A673 (cell line): ENCODE measurements at regions not wholly inside any gene's neighbourhood (a gene's known extent, or its start where the extent isn't known, plus 50 kb on each side); places are given as distances from the start of the nearest gene placed in this dataset.

Experiments used
- BruUV-seq: library from RNA; stranded (reverse); fragments of 400-500 nt; replicated peaks from 2 replicates; lab custom pipeline; 2021; lab: Mats Ljungman, UMichigan
- CTCF ChIA-PET: fragments of 300-600 bp; sonication (Branson Sonifier 250); formaldehyde crosslinking; loops from one replicate; lab custom pipeline; 2022; ENCODE audit warnings: antibody characterized with exemption; lab: Charles Lee
- POLR2A ChIA-PET: fragments of 300-600 bp; sonication (Branson Sonifier 250); formaldehyde crosslinking; loops from one replicate; lab custom pipeline; 2022; ENCODE audit warnings: antibody characterized with exemption; ENCODE audit not compliant: low non-redundant PET; lab: Charles Lee
- DNase-seq: peaks from one replicate; pipeline ENCODE4 v3.0.0-alpha.2; 2015; ENCODE audit warnings: low spot score
- H3K27ac ChIP-seq: fragments of 200-600 bp; sonication (generic); 2 replicates; pipeline ENCODE4 v1.5.1; 2016; ENCODE audit warnings: mixed run types, low read depth, mild to moderate bottlenecking, mixed read lengths, antibody characterized with exemption, low read length; ENCODE audit not compliant: poor library complexity, severe bottlenecking
- H3K27me3 ChIP-seq: fragments of 200-600 bp; sonication (generic); replicated peaks from 2 replicates; pipeline ENCODE4 v1.6.1; 2017; ENCODE audit warnings: mixed run types, low read depth, mild to moderate bottlenecking, mixed read lengths, antibody characterized with exemption, low read length; ENCODE audit not compliant: insufficient read depth, poor library complexity
- H3K36me3 ChIP-seq: fragments of 200-600 bp; sonication (generic); 2 replicates; pipeline ENCODE4 v1.6.1; 2016; ENCODE audit warnings: mixed run types, mild to moderate bottlenecking, mixed read lengths, antibody characterized with exemption, low read length; ENCODE audit not compliant: insufficient read depth, poor library complexity, severe bottlenecking
- H3K4me1 ChIP-seq: fragments of 200-600 bp; sonication (generic); 2 replicates; pipeline ENCODE4 v1.6.1; 2017; ENCODE audit warnings: mixed run types, mild to moderate bottlenecking, mixed read lengths, antibody characterized with exemption, low read length; ENCODE audit not compliant: insufficient read depth, poor library complexity, severe bottlenecking
- H3K4me3 ChIP-seq: fragments of 200-600 bp; sonication (generic); 2 replicates; pipeline ENCODE4 v1.5.1; 2016; ENCODE audit warnings: low read depth, mixed run types, mild to moderate bottlenecking, mixed read lengths, low read length; ENCODE audit not compliant: poor library complexity, severe bottlenecking
- H3K9me3 ChIP-seq: fragments of 200-600 bp; sonication (generic); 2 replicates; pipeline ENCODE4 v1.6.1; 2016; ENCODE audit warnings: mixed run types, low read depth, mild to moderate bottlenecking, mixed read lengths, antibody characterized with exemption, low read length; ENCODE audit not compliant: poor library complexity, severe bottlenecking
- CTCF ChIP-seq: fragments of 300-800, 200-600 bp; sonication (generic); conservative IDR thresholded peaks from 2 replicates; pipeline ENCODE4 v1.5.1; 2017; ENCODE audit warnings: low read depth, mild to moderate bottlenecking, antibody characterized with exemption, low read length, moderate library complexity, mixed read lengths
- EZH2 ChIP-seq: fragments of 200-600 bp; sonication (generic); IDR thresholded peaks from 2 replicates; pipeline ENCODE4 v1.6.1; 2017; ENCODE audit warnings: borderline replicate concordance, low read depth, mild to moderate bottlenecking, mixed read lengths, antibody characterized with exemption, low read length; ENCODE audit not compliant: poor library complexity, severe bottlenecking
- intact Hi-C: fragments of 100-400 bp; cut with micrococcal nuclease; formaldehyde crosslinking; loops from one replicate; pipeline ENCODE4 v1.10.0; 2022; ENCODE audit not compliant: unreplicated experiment

GRCh38 chr7:46852795-46853194 lies 729.1 kb downstream of the TNS3 start:
- H3K27me3 ChIP-seq = no peaks in the 10 kb centered on the region
- ChIA-PET POLR2A (no interaction called here), CTCF (no interaction called here)
- no peaks in the 10 kb centered on the region for H3K9me3 ChIP-seq
- no peak for TF ChIP-seq CTCF
- TF ChIP-seq EZH2 = no peak
- no TSS peak for BruUV-seq
- DNase-seq = no peak
- no peaks in the 10 kb centered on the region for H3K36me3 ChIP-seq
- intact Hi-C loops = loop anchor here (5.0 kb wide), 1 partner anchor 55 kb away; no protein-coding TSS in a partner anchor
- H3K27ac ChIP-seq = no peak overlapping the region
- no peaks in the 10 kb centered on the region for H3K4me1 ChIP-seq
- H3K4me3 ChIP-seq = no peak overlapping the region

- H3K4me1 ChIP-seq = no peaks in the 10 kb centered on the region
- BruUV-seq = no TSS peak
These were observed 731.2 kb downstream of the TNS3 start for GRCh38 chr7:46850563-46851330.

GRCh38 chr7:46848944-46849343 lies 733.0 kb downstream of the TNS3 start:
- ChIA-PET POLR2A (interaction anchor here (0.6 kb wide), 1 partner anchor 63 kb away, joined by 3 read pairs; no protein-coding TSS in a partner anchor), CTCF (no interaction called here)
- intact Hi-C loops = no loop called here
- no peak for TF ChIP-seq CTCF
- Histone ChIP-seq H3K4me1 (no peaks in the 10 kb centered on the region), H3K36me3 (no peaks in the 10 kb centered on the region), H3K9me3 (no peaks in the 10 kb centered on the region), H3K4me3 (no peak overlapping the region), H3K27ac (no peak overlapping the region), H3K27me3 (no peaks in the 10 kb centered on the region)
- BruUV-seq = no TSS peak
- peak; percentile 83 for DNase-seq

More at GRCh38 chr7:46850563-46851330, 731.2 kb downstream of the TNS3 start:
- DNase-seq = no peak
- ChIA-PET CTCF (interaction anchor here (0.6 kb wide), 1 partner anchor 73 kb away, joined by 3 read pairs; no protein-coding TSS in a partner anchor), POLR2A (no interaction called here)
- no peak for TF ChIP-seq EZH2
- no peak for TF ChIP-seq CTCF
- Histone ChIP-seq H3K4me3 (no peak overlapping the region), H3K27me3 (no peaks in the 10 kb centered on the region), H3K9me3 (no peaks in the 10 kb centered on the region), H3K36me3 (no peaks in the 10 kb centered on the region), H3K27ac (no peak overlapping the region)
- intact Hi-C loops = loop anchor here (5.0 kb wide), 1 partner anchor 57 kb away; no protein-coding TSS in a partner anchor
